PC-9 (cell line): ENCODE measurements at regions not wholly inside any gene's neighbourhood (a gene's known extent, or its start where the extent isn't known, plus 50 kb on each side); places are given as distances from the start of the nearest gene placed in this dataset.
"Not testable (repeated sequence)": the region's sequence is repeated elsewhere in the genome, so short reads cannot be mapped to it uniquely, and the experiment has no call there.

ENCODE experiments used
- BruUV-seq: library from RNA; stranded (reverse); fragments of 400-500 nt; replicated peaks from 2 replicates; lab custom pipeline; 2021; lab: Mats Ljungman, UMichigan
- CTCF ChIA-PET: fragments of 300-600 bp; sonication (Branson Sonifier 250); formaldehyde crosslinking; loops from one replicate; lab custom pipeline; 2022; ENCODE audit warnings: antibody characterized with exemption; lab: Charles Lee
- POLR2A ChIA-PET: fragments of 300-600 bp; sonication (Branson Sonifier 250); formaldehyde crosslinking; loops from one replicate; lab custom pipeline; 2022; ENCODE audit warnings: antibody characterized with exemption; ENCODE audit not compliant: unreplicated experiment; lab: Charles Lee
- DNase-seq, 2 experiments: peaks; one replicate each; pipeline versions ENCODE4 v3.0.0 to v3.0.0-alpha.2; 2015 to 2022; ENCODE audit warnings: mixed read lengths in 1 of 2
- H2AFZ ChIP-seq: fragments of 200-600 bp; sonication (generic); 2 replicates; pipeline ENCODE4 v1.8.1; 2017; ENCODE audit warnings: antibody characterized with exemption
- H3F3A ChIP-seq: fragments of 200-600 bp; sonication (generic); 2 replicates; pipeline ENCODE4 v1.8.1; 2017; ENCODE audit warnings: antibody characterized with exemption, mild to moderate bottlenecking, low read depth; ENCODE audit not compliant: insufficient read depth
- H3K27ac ChIP-seq: fragments of 200-600 bp; sonication (generic); 2 replicates; pipeline ENCODE4 v1.6.1; 2016; ENCODE audit warnings: mixed run types
- H3K27me3 ChIP-seq: fragments of 200-600 bp; sonication (generic); 2 replicates; pipeline ENCODE4 v1.6.1; 2016; ENCODE audit warnings: low read depth, mixed run types; ENCODE audit not compliant: insufficient read depth
- H3K36me3 ChIP-seq: fragments of 200-600 bp; sonication (generic); 2 replicates; pipeline ENCODE4 v1.6.1; 2016; ENCODE audit warnings: low read depth, mixed run types
- H3K4me1 ChIP-seq: fragments of 200-600 bp; sonication (generic); replicated peaks from 2 replicates; pipeline ENCODE4 v1.6.1; 2016; ENCODE audit warnings: mixed run types; ENCODE audit not compliant: insufficient read depth
- H3K4me2 ChIP-seq: fragments of 200-600 bp; sonication (generic); 2 replicates; pipeline ENCODE4 v1.6.1; 2017; ENCODE audit warnings: mixed run types
- H3K4me3 ChIP-seq: fragments of 200-600 bp; sonication (generic); 2 replicates; pipeline ENCODE4 v1.6.1; 2016; ENCODE audit warnings: mixed run types
- H3K79me2 ChIP-seq: fragments of 200-600 bp; sonication (generic); 2 replicates; pipeline ENCODE4 v1.6.1; 2017; ENCODE audit warnings: low read depth, mixed run types
- H3K9me2 ChIP-seq: fragments of 200-600 bp; sonication (generic); 2 replicates; pipeline ENCODE4 v1.8.1; 2017; ENCODE audit warnings: mild to moderate bottlenecking; ENCODE audit not compliant: insufficient read depth
- H3K9me3 ChIP-seq: fragments of 200-600 bp; sonication (generic); 2 replicates; pipeline ENCODE4 v1.8.1; 2016; ENCODE audit warnings: low read depth; ENCODE audit not compliant: insufficient read depth
- H4K20me1 ChIP-seq: fragments of 200-600 bp; sonication (generic); 2 replicates; pipeline ENCODE4 v1.8.1; 2017; ENCODE audit not compliant: insufficient read depth
- CTCF ChIP-seq: fragments of 200-600 bp; sonication (generic); conservative IDR thresholded peaks from 2 replicates; pipeline ENCODE4 v1.6.1; 2017; ENCODE audit warnings: mixed run types, antibody characterized with exemption, mild to moderate bottlenecking, moderate library complexity
- EZH2 ChIP-seq: fragments of 200-600 bp; sonication (generic); IDR thresholded peaks from 2 replicates; pipeline ENCODE4 v1.8.0; 2017; ENCODE audit warnings: antibody characterized with exemption, low read depth
- intact Hi-C: fragments of 100-400 bp; cut with micrococcal nuclease; formaldehyde crosslinking; loops from one replicate; pipeline ENCODE4 v1.10.0; 2022; ENCODE audit not compliant: unreplicated experiment

GRCh38 chr13:26853323-26853722 lies 92.7 kb upstream of the GPR12 start:
- H3F3A ChIP-seq = no peaks in the 10 kb centered on the region
- H3K36me3 ChIP-seq = no peaks in the 10 kb centered on the region
- POLR2A ChIA-PET = no interaction called here
- H3K27me3 ChIP-seq = peaks cover 77% of the 10 kb centered on the region
- no peaks in the 10 kb centered on the region for H3K79me2 ChIP-seq
- no peaks in the 10 kb centered on the region for H3K9me2 ChIP-seq
- H3K4me3 ChIP-seq = no peak overlapping the region
- no peak overlapping the region for H2AFZ ChIP-seq
- TF ChIP-seq CTCF (no peak), EZH2 (no peak)
- intact Hi-C loops = no loop called here
- no peak overlapping the region for H3K4me2 ChIP-seq
- no peak overlapping the region for H3K27ac ChIP-seq
- CTCF ChIA-PET = no interaction called here
- H3K9me3 ChIP-seq = no peaks in the 10 kb centered on the region
- no peaks in the 10 kb centered on the region for H3K4me1 ChIP-seq
- H4K20me1 ChIP-seq = no peaks in the 10 kb centered on the region
- no TSS peak for BruUV-seq
- DNase-seq = no peak

GRCh38 chr13:26847281-26847680 lies 86.7 kb upstream of the GPR12 start:
- ChIA-PET POLR2A (no interaction called here), CTCF (no interaction called here)
- no peaks in the 10 kb centered on the region for H3K4me1 ChIP-seq
- H3K4me3 ChIP-seq = no peak overlapping the region
- TF ChIP-seq CTCF = no peak
- no peak for TF ChIP-seq EZH2
- no peak overlapping the region for H2AFZ ChIP-seq
- no peak for DNase-seq
- H3K79me2 ChIP-seq = no peaks in the 10 kb centered on the region
- H4K20me1 ChIP-seq = no peaks in the 10 kb centered on the region
- H3K4me2 ChIP-seq = no peak overlapping the region
- no peaks in the 10 kb centered on the region for H3K9me3 ChIP-seq
- BruUV-seq = no TSS peak
- no peaks in the 10 kb centered on the region for H3F3A ChIP-seq
- no peaks in the 10 kb centered on the region for H3K9me2 ChIP-seq
- H3K27me3 ChIP-seq = peaks cover 72% of the 10 kb centered on the region
- no peaks in the 10 kb centered on the region for H3K36me3 ChIP-seq
- intact Hi-C loops = no loop called here
- H3K27ac ChIP-seq = no peak overlapping the region

GRCh38 chr13:26845063-26845462 lies 84.5 kb upstream of the GPR12 start:
- H3K9me3 ChIP-seq, H3K4me3 ChIP-seq, H3F3A ChIP-seq, H2AFZ ChIP-seq, POLR2A ChIA-PET, H3K79me2 ChIP-seq, BruUV-seq, H3K4me2 ChIP-seq, intact Hi-C loops, H3K36me3 ChIP-seq, H3K27ac ChIP-seq, DNase-seq, H3K4me1 ChIP-seq, CTCF ChIA-PET, H4K20me1 ChIP-seq, H3K9me2 ChIP-seq: not testable (repeated sequence)
- H3K27me3 ChIP-seq = peaks cover 77% of the 10 kb centered on the region

GRCh38 chr13:26839682-26840081 lies 79.1 kb upstream of the GPR12 start:
- intact Hi-C loops = no loop called here
- CTCF ChIA-PET = no interaction called here
- no peaks in the 10 kb centered on the region for H3F3A ChIP-seq

More at GRCh38 chr13:26839682-26840081, 79.1 kb upstream of the GPR12 start:
- Histone ChIP-seq H3K4me2 (no peak overlapping the region), H2AFZ (no peak overlapping the region), H3K27me3 (peaks cover 78% of the 10 kb centered on the region), H3K4me3 (no peak overlapping the region), H3K79me2 (no peaks in the 10 kb centered on the region), H4K20me1 (no peaks in the 10 kb centered on the region; the same call in 1 of the 2 replicates), H3K9me3 (no peaks in the 10 kb centered on the region), H3K27ac (no peak overlapping the region), H3K36me3 (no peaks in the 10 kb centered on the region), H3K4me1 (no peaks in the 10 kb centered on the region), H3K9me2 (no peaks in the 10 kb centered on the region)
- TF ChIP-seq EZH2 (no peak), CTCF (no peak)
- POLR2A ChIA-PET = no interaction called here
- no TSS peak for BruUV-seq
- no peak for DNase-seq
